H4 (cell line): ENCODE measurements at regions not wholly inside any gene's neighbourhood (a gene's known extent, or its start where the extent isn't known, plus 50 kb on each side); places are given as distances from the start of the nearest gene placed in this dataset.
"Not testable (repeated sequence)": the region's sequence is repeated elsewhere in the genome, so short reads cannot be mapped to it uniquely, and the experiment has no call there.

ENCODE experiments used
- DNase-seq: peaks from one replicate; pipeline ENCODE4 v3.0.0-alpha.2; 2015; ENCODE audit warnings: low spot score

GRCh38 chr14:37890095-37890494, 294.7 kb downstream of the TTC6 start:
- no peak for DNase-seq

- DNase-seq = not testable (repeated sequence)
These were observed 296.1 kb downstream of the TTC6 start for GRCh38 chr14:37891500-37891899.

- no peak for DNase-seq
These were observed 299.0 kb downstream of the TTC6 start for GRCh38 chr14:37894463-37894862.

- DNase-seq = no peak
These were observed 303.9 kb downstream of the TTC6 start for GRCh38 chr14:37899365-37899764.

GRCh38 chr14:37900561-37900960, 305.1 kb downstream of the TTC6 start:
- no peak for DNase-seq

- peak; percentile 17 for DNase-seq
These were observed 305.7 kb upstream of the SSTR1 start for GRCh38 chr14:37901978-37902377.

GRCh38 chr14:37903343-37904191, 304.1 kb upstream of the SSTR1 start:
- DNase-seq = peak; percentile 30

GRCh38 chr14:37924622-37925021, 283.1 kb upstream of the SSTR1 start:
- no peak for DNase-seq

GRCh38 chr14:37932008-37932407, 275.7 kb upstream of the SSTR1 start:
- DNase-seq = no peak

- no peak for DNase-seq
These were observed 275.2 kb upstream of the SSTR1 start for GRCh38 chr14:37932481-37932880.

- DNase-seq = no peak
These were observed 270.7 kb upstream of the SSTR1 start for GRCh38 chr14:37936971-37937370.

GRCh38 chr14:37939442-37940028, 268.2 kb upstream of the SSTR1 start:
- no peak for DNase-seq

- DNase-seq = no peak
These were observed 261.7 kb upstream of the SSTR1 start for GRCh38 chr14:37945959-37946358.

GRCh38 chr14:37946819-37947218, 260.9 kb upstream of the SSTR1 start:
- no peak for DNase-seq

- no peak for DNase-seq
These were observed 259.4 kb upstream of the SSTR1 start for GRCh38 chr14:37948266-37948665.

- no peak for DNase-seq
These were observed 239.0 kb upstream of the SSTR1 start for GRCh38 chr14:37968664-37969240.

- no peak for DNase-seq
These were observed 238.2 kb upstream of the SSTR1 start for GRCh38 chr14:37969511-37969979.

GRCh38 chr14:37970696-37971095, 237.0 kb upstream of the SSTR1 start:
- DNase-seq = no peak

GRCh38 chr14:37972941-37973887, 234.5 kb upstream of the SSTR1 start:
- no peak for DNase-seq

GRCh38 chr14:37974421-37974820, 233.3 kb upstream of the SSTR1 start:
- no peak for DNase-seq

- DNase-seq = no peak
These were observed 230.2 kb upstream of the SSTR1 start for GRCh38 chr14:37977481-37977880.
